Right lobe of liver (tissue), 6 donors: ENCODE measurements at regions not wholly inside any gene's neighbourhood (a gene's known extent, or its start where the extent isn't known, plus 50 kb on each side); places are given as distances from the start of the nearest gene placed in this dataset.
A peak's percentile ranks its signal among the peaks of the same experiment; 100 is the strongest.

Experiments used
- ATAC-seq, 4 donors: fragments of 200-7000 bp; cut with Tn5 transposase; one replicate each; pipeline ENCODE4 v1.9.1; 2020; ENCODE audit warnings: mild to moderate bottlenecking in 4 of 4, moderate library complexity in 4 of 4
- DNase-seq, 3 donors: peaks; one replicate each; pipeline ENCODE4 v3.0.0-alpha.2; 2020
- H3K27ac ChIP-seq, 3 donors: fragments of 200-600 bp; one replicate each; pipeline ENCODE4 v1.8.0; 2022
- H3K27me3 ChIP-seq, 2 donors: fragments of 200-600 bp; one replicate each; pipeline ENCODE4 v1.8.0; 2022
- H3K36me3 ChIP-seq, 4 donors: fragments of 200-600 bp; sonication (generic) in 1 of 4; one replicate each; pipeline versions ENCODE4 v1.5.1 to v1.8.0; 2017 to 2022; ENCODE audit warnings: control low read depth in 1 of 4
- H3K4me1 ChIP-seq, 4 donors: fragments of 200-600 bp; sonication (generic) in 1 of 4; one replicate each; pipeline versions ENCODE4 v1.5.1 to v1.8.0; 2017 to 2022; ENCODE audit warnings: control low read depth in 1 of 4
- H3K4me3 ChIP-seq, 3 donors: fragments of 200-600 bp; one replicate each; pipeline ENCODE4 v1.8.0; 2022
- H3K9me3 ChIP-seq, 4 donors: fragments of 200-600 bp; sonication (generic) in 1 of 4; one replicate each; pipeline versions ENCODE4 v1.5.1 to v1.8.0; 2017 to 2022; ENCODE audit warnings: control low read depth in 1 of 4
- POLR2A ChIP-seq: fragments of 450-650 bp; IDR thresholded peaks from one replicate; pipeline ENCODE4 v1.6.1; 2017; ENCODE audit warnings: antibody characterized with exemption, mild to moderate bottlenecking
- WGBS: methylation state at CpG from one replicate; pipeline ENCODE4 v1.1.6; 2018; ENCODE audit warnings: low coverage, low lambda C conversion rate; ENCODE audit not compliant: insufficient coverage; ENCODE audit errors: missing lambda C conversion rate; 5-methylcytosine and 5-hydroxymethylcytosine counted together
- intact Hi-C, 2 donors: fragments of 100-400 bp; cut with DNase I; formaldehyde crosslinking; loops; one replicate each; pipeline versions ENCODE4 v1.11.2 to v1.14.1; 2022
- TF ChIP-seq, protein P1 (sequence below), 4 donors: fragments of 200-600 bp in 3 of 4; fragments of 450-650 bp in 1 of 4; IDR thresholded peaks; one replicate each; pipeline versions ENCODE4 v1.5.1 to v1.8.0; 2016 to 2022; ENCODE audit warnings: antibody characterized with exemption in 4 of 4, mild to moderate bottlenecking in 2 of 4
- donor health status: DM: no; HTN: yes; CAD: no.
- donor health status: DM: no; HTN: no; CAD: no.
- donor health status: DM: no; HTN: no; CAD: no.
- donor health status: DM: no; HTN: yes; CAD: no.
- donor health status: DM: no; HTN: yes; CAD: no.

DNA sequence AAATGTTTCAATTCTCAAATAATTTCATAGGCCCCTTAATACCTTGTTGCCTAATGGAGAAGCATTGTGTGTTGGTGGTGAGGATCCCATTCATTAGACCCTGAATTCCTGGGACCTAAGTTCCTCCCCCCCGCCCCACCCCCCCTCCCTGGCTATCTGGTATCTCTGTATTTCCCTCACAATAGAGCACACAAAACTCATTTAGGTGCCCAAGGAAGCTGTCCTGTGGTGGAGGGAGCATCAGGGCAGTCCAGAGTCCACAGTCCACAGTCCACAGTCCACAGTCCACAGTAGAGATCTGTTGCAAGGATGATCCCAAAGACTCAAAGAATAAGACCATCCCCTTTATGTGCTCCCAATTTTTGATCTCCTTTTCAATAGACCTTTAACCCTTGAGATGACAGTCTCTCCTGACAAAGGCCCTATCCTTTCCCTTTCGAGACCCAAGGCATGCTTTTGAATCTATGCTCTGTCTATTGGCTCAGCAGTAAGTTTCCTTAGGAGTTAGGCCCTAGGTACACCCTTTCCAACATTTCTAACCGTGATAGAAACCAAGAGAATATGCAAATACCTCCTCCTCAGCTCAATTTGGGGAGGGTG is 123.9 kb downstream of the ZBTB18 start:
- ATAC-seq, result no peak
- Histone ChIP-seq H3K4me3 (no peak overlapping the region), H3K9me3 (no peaks in the 10 kb centered on the region), H3K4me1 (no peaks in the 10 kb centered on the region), H3K36me3 (no peaks in the 10 kb centered on the region), H3K27ac (no peak overlapping the region), H3K27me3 (no peaks in the 10 kb centered on the region)
- no peak for TF ChIP-seq POLR2A
- TF ChIP-seq, protein P1, sequence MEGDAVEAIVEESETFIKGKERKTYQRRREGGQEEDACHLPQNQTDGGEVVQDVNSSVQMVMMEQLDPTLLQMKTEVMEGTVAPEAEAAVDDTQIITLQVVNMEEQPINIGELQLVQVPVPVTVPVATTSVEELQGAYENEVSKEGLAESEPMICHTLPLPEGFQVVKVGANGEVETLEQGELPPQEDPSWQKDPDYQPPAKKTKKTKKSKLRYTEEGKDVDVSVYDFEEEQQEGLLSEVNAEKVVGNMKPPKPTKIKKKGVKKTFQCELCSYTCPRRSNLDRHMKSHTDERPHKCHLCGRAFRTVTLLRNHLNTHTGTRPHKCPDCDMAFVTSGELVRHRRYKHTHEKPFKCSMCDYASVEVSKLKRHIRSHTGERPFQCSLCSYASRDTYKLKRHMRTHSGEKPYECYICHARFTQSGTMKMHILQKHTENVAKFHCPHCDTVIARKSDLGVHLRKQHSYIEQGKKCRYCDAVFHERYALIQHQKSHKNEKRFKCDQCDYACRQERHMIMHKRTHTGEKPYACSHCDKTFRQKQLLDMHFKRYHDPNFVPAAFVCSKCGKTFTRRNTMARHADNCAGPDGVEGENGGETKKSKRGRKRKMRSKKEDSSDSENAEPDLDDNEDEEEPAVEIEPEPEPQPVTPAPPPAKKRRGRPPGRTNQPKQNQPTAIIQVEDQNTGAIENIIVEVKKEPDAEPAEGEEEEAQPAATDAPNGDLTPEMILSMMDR (IDR thresholded peaks at IDR 0.05), result no peak
- WGBS, result 50% methylated on average over 3 of the region's 3 CpGs
- intact Hi-C loops, result no loop called here
- DNase-seq, result no peak

DNA sequence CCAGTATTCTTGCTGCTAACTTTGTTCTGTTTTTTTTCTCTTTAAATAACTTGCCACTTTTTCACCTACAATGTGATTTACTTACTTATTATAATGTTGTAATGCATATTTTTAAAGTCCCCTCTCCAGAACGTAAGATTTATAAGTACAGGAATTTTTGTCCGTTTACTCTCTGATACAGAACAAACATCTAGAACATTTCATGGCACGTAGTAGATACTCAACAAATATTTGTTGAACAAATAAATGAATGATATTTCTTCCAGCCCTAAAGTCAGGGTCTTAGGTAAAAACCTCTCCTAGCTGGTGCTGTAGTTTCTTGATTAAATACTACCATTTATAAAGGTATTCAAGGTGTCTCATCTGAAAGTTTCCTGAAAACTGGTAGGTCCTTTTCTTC is 125.1 kb downstream of the ZBTB18 start:
- Histone ChIP-seq H3K27ac (no peak overlapping the region), H3K4me1 (no peaks in the 10 kb centered on the region), H3K36me3 (no peaks in the 10 kb centered on the region), H3K4me3 (no peak overlapping the region), H3K27me3 (no peaks in the 10 kb centered on the region), H3K9me3 (no peaks in the 10 kb centered on the region)
- no peak for ATAC-seq
- DNase-seq, result no peak
- intact Hi-C loops, result no loop called here
- WGBS, result 30% methylated on average over 3 of the region's 3 CpGs
- TF ChIP-seq, protein P1 (IDR thresholded peaks at IDR 0.05), result no peak
- TF ChIP-seq POLR2A, result no peak

DNA sequence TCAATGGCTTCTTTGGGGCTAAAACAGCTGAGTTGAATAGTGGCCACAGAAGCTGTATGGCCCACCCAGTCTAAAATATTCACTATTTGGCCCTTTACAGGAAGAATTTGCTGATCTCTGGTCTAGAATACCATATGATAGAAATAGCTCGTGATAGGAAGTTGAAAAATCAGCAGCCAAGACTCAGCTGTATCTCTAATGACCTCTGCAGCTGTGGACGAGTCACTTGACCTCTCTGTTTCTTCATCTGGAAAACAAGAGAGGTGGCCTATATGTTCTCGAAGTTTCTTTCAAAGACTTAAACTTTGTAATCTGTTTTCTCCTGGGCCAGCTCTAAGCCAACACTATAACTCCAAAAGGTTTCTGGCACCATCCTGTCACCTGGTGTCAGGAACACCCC is 129.2 kb downstream of the ZBTB18 start:
- H3K27ac ChIP-seq, result no peak overlapping the region
- peak in 2 of 4 donors; percentile 31 to 45 for ATAC-seq
- no peaks in the 10 kb centered on the region for H3K36me3 ChIP-seq
- H3K4me3 ChIP-seq, result no peak overlapping the region
- no peaks in the 10 kb centered on the region for H3K27me3 ChIP-seq
- DNase-seq, result no peak
- TF ChIP-seq POLR2A, result no peak
- TF ChIP-seq, protein P1 (IDR thresholded peaks at IDR 0.05), result no peak
- no peaks in the 10 kb centered on the region for H3K4me1 ChIP-seq
- no peaks in the 10 kb centered on the region for H3K9me3 ChIP-seq
- intact Hi-C loops, result no loop called here
- 61% methylated on average over 3 of the region's 3 CpGs for WGBS

DNA sequence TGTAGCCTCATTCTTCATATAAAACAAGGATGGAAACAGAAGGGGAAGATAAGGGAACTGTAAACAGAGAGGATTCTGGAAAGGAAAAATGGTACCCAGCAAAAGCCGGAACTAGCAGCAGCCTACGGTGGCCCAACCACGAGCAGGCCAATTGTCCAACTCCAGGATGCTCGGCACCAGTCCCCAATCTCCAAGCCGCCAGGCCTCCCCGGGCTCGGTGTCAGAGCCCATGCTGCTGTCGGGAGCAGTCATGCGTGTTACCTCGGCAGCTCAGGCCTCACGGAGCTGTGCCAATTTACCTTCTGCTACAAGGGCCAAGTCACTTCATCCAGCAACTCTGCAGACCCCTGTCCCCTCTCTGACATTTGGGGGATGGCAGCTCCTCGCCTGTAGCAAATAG is 130.8 kb downstream of the ZBTB18 start:
- no peak for TF ChIP-seq POLR2A
- TF ChIP-seq, protein P1 (IDR thresholded peaks at IDR 0.05), result no peak
- Histone ChIP-seq H3K27ac (no peak overlapping the region), H3K4me3 (no peak overlapping the region), H3K9me3 (no peaks in the 10 kb centered on the region), H3K36me3 (no peaks in the 10 kb centered on the region), H3K4me1 (no peaks in the 10 kb centered on the region), H3K27me3 (no peaks in the 10 kb centered on the region)
- DNase-seq (no peak), ATAC-seq (no peak)
- 84% methylated on average over 3 of the region's 12 CpGs for WGBS
- intact Hi-C loops, result no loop called here

DNA sequence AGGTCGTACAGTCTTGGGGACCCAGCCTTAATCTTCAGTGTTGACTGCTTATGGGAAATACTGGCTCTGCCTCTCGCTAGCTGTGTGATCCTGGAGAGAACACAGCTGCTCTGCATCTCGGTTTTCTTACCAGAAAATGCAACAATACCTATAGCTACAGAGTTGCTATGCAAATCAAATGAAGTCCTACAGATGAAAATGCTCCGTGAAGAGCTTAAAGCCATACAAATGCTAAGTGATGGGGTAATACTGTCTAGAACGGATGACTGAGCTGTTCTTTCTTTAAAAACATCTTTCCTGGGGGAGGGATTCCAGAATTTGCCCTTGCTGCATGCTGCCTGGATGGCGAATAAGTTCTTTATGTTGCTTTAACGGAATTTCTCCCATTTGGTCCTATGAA is 132.0 kb downstream of the ZBTB18 start:
- Histone ChIP-seq H3K27me3 (no peaks in the 10 kb centered on the region), H3K27ac (no peak overlapping the region), H3K4me1 (no peaks in the 10 kb centered on the region), H3K36me3 (no peaks in the 10 kb centered on the region), H3K4me3 (no peak overlapping the region), H3K9me3 (no peaks in the 10 kb centered on the region)
- no peak for DNase-seq
- intact Hi-C loops, result no loop called here
- no peak for ATAC-seq
- TF ChIP-seq POLR2A, result no peak
- TF ChIP-seq, protein P1 (IDR thresholded peaks at IDR 0.05), result no peak
- 81% methylated on average over 7 of the region's 7 CpGs for WGBS
